Liver (tissue), 8 donors: ENCODE measurements at regions not wholly inside any gene's neighbourhood (a gene's known extent, or its start where the extent isn't known, plus 50 kb on each side); places are given as distances from the start of the nearest gene placed in this dataset.

Experiments used
- DNase-seq: peaks from one replicate; pipeline ENCODE4 v3.0.0-alpha.2; 2017; ENCODE audit warnings: low spot score
- H3K27ac ChIP-seq, 2 donors: one replicate each; pipeline ENCODE4 v1.7.0; 2013; ENCODE audit warnings: inconsistent platforms in 2 of 2, low read length in 2 of 2, control low read depth in 1 of 2, low read depth in 1 of 2, mild to moderate bottlenecking in 1 of 2
- H3K27me3 ChIP-seq, 4 donors: one replicate each; pipeline versions ENCODE4 v1.6.1 to v1.7.0; 2013; ENCODE audit warnings: low read length in 3 of 4, inconsistent platforms in 1 of 4, mild to moderate bottlenecking in 1 of 4, moderate library complexity in 1 of 4; ENCODE audit not compliant: control insufficient read depth in 4 of 4, insufficient read depth in 4 of 4
- H3K36me3 ChIP-seq, 4 donors: one replicate each; pipeline versions ENCODE4 v1.6.1 to v1.7.0; 2013; ENCODE audit warnings: low read length in 3 of 4, mild to moderate bottlenecking in 3 of 4, low read depth in 1 of 4, moderate library complexity in 1 of 4; ENCODE audit not compliant: control insufficient read depth in 4 of 4, insufficient read depth in 3 of 4
- H3K4me1 ChIP-seq, 4 donors: one replicate each; pipeline versions ENCODE4 v1.6.1 to v1.7.0; 2013; ENCODE audit warnings: low read length in 3 of 4, mild to moderate bottlenecking in 3 of 4, moderate library complexity in 1 of 4; ENCODE audit not compliant: control insufficient read depth in 4 of 4, insufficient read depth in 4 of 4
- H3K4me3 ChIP-seq, 3 donors: one replicate each; pipeline versions ENCODE4 v1.6.1 to v1.7.0; 2013; ENCODE audit warnings: low read length in 3 of 3, control low read depth in 1 of 3, low read depth in 1 of 3, mild to moderate bottlenecking in 1 of 3
- H3K9ac ChIP-seq, 2 donors: one replicate each; pipeline ENCODE4 v1.7.0; 2013; ENCODE audit warnings: low read length in 2 of 2, mild to moderate bottlenecking in 2 of 2, moderate library complexity in 2 of 2, control low read depth in 1 of 2, low read depth in 1 of 2
- H3K9me3 ChIP-seq, 4 donors: one replicate each; pipeline versions ENCODE4 v1.6.1 to v1.7.0; 2013; ENCODE audit warnings: low read length in 3 of 4; ENCODE audit not compliant: control insufficient read depth in 4 of 4
- ATF3 ChIP-seq: IDR thresholded peaks from 2 replicates; pipeline ENCODE4 v1.6.1; 2016; ENCODE audit warnings: antibody characterized with exemption
- CTCF ChIP-seq: fragments of 150-350 bp; IDR thresholded peaks from 2 replicates; pipeline ENCODE4 v1.5.1; 2017; ENCODE audit warnings: improper control_type of control experiment, low read depth, low read length; ENCODE audit not compliant: missing input control
- EGR1 ChIP-seq, 2 donors: IDR thresholded peaks; 2 replicates each; pipeline ENCODE4 v1.6.1; 2016 to 2018; ENCODE audit warnings: antibody characterized with exemption in 2 of 2, low read depth in 2 of 2
- FOXA1 ChIP-seq: IDR thresholded peaks from 2 replicates; pipeline ENCODE4 v1.6.1; 2016; ENCODE audit warnings: antibody characterized with exemption
- FOXA2 ChIP-seq: IDR thresholded peaks from 2 replicates; pipeline ENCODE4 v1.6.1; 2016; ENCODE audit warnings: antibody characterized with exemption
- GABPA ChIP-seq, 2 donors: IDR thresholded peaks in 1 of 2; conservative IDR thresholded peaks in 1 of 2; 2 replicates each; pipeline ENCODE4 v1.6.1; 2016; ENCODE audit warnings: antibody characterized with exemption in 2 of 2, mild to moderate bottlenecking in 1 of 2, moderate library complexity in 1 of 2
- HNF4A ChIP-seq, 2 donors: conservative IDR thresholded peaks; 2 replicates each; pipeline ENCODE4 v1.6.1; 2016; ENCODE audit warnings: antibody characterized with exemption in 2 of 2, mild to moderate bottlenecking in 2 of 2
- HNF4G ChIP-seq: IDR thresholded peaks from 2 replicates; pipeline ENCODE4 v1.6.1; 2016; ENCODE audit warnings: antibody characterized with exemption
- JUND ChIP-seq, 2 donors: IDR thresholded peaks; 2 replicates each; pipeline ENCODE4 v1.6.1; 2016; ENCODE audit warnings: antibody characterized with exemption in 2 of 2
- NR2F2 ChIP-seq: IDR thresholded peaks from 2 replicates; pipeline ENCODE4 v1.6.1; 2016; ENCODE audit warnings: antibody characterized with exemption
- RAD21 ChIP-seq, 2 donors: IDR thresholded peaks; 2 replicates each; pipeline ENCODE4 v1.6.1; 2016; ENCODE audit warnings: antibody characterized with exemption in 2 of 2, mild to moderate bottlenecking in 2 of 2
- RXRA ChIP-seq, 2 donors: IDR thresholded peaks; 2 replicates each; pipeline ENCODE4 v1.6.1; 2017 to 2018; ENCODE audit warnings: antibody characterized with exemption in 2 of 2, mild to moderate bottlenecking in 1 of 2
- SP1 ChIP-seq: IDR thresholded peaks from 2 replicates; pipeline ENCODE4 v1.6.1; 2018; ENCODE audit warnings: antibody characterized with exemption, mild to moderate bottlenecking
- TAF1 ChIP-seq: conservative IDR thresholded peaks from 2 replicates; pipeline ENCODE4 v1.6.1; 2016; ENCODE audit warnings: antibody characterized with exemption, mild to moderate bottlenecking
- YY1 ChIP-seq: IDR thresholded peaks from 2 replicates; pipeline ENCODE4 v1.6.1; 2016; ENCODE audit warnings: antibody characterized with exemption, mild to moderate bottlenecking
- ZBTB33 ChIP-seq: IDR thresholded peaks from 2 replicates; pipeline ENCODE4 v1.6.1; 2016; ENCODE audit warnings: antibody characterized with exemption
- WGBS: extraction: QIAGEN DNeasy Blood & Tissue Kit; methylation state at CpG from one replicate; pipeline ENCODE4 v1.1.7; 2013; 5-methylcytosine and 5-hydroxymethylcytosine counted together
- TF ChIP-seq, protein P1 (sequence below): IDR thresholded peaks from 2 replicates; pipeline ENCODE4 v1.6.1; 2016; ENCODE audit warnings: antibody characterized with exemption, mild to moderate bottlenecking
- TF ChIP-seq, protein P2 (sequence below): IDR thresholded peaks from 2 replicates; pipeline ENCODE4 v1.6.1; 2016; ENCODE audit warnings: antibody characterized with exemption
- donor health status: healthy.
- donor health status: healthy.
- donor health status: healthy.
- donor health status: healthy.
- donor health status: healthy.

GRCh38 chr11:92002568-92002967, 222.1 kb upstream of the FAT3 start:
- DNase-seq: no peak
- Histone ChIP-seq H3K27ac (no peak overlapping the region), H3K4me1 (no peaks in the 10 kb centered on the region), H3K36me3 (no peaks in the 10 kb centered on the region), H3K4me3 (no peak overlapping the region), H3K9ac (no peak overlapping the region), H3K9me3 (no peaks in the 10 kb centered on the region), H3K27me3 (no peaks in the 10 kb centered on the region)
- TF ChIP-seq, protein P1, sequence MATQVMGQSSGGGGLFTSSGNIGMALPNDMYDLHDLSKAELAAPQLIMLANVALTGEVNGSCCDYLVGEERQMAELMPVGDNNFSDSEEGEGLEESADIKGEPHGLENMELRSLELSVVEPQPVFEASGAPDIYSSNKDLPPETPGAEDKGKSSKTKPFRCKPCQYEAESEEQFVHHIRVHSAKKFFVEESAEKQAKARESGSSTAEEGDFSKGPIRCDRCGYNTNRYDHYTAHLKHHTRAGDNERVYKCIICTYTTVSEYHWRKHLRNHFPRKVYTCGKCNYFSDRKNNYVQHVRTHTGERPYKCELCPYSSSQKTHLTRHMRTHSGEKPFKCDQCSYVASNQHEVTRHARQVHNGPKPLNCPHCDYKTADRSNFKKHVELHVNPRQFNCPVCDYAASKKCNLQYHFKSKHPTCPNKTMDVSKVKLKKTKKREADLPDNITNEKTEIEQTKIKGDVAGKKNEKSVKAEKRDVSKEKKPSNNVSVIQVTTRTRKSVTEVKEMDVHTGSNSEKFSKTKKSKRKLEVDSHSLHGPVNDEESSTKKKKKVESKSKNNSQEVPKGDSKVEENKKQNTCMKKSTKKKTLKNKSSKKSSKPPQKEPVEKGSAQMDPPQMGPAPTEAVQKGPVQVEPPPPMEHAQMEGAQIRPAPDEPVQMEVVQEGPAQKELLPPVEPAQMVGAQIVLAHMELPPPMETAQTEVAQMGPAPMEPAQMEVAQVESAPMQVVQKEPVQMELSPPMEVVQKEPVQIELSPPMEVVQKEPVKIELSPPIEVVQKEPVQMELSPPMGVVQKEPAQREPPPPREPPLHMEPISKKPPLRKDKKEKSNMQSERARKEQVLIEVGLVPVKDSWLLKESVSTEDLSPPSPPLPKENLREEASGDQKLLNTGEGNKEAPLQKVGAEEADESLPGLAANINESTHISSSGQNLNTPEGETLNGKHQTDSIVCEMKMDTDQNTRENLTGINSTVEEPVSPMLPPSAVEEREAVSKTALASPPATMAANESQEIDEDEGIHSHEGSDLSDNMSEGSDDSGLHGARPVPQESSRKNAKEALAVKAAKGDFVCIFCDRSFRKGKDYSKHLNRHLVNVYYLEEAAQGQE: no peak
- no peak for TF ChIP-seq CTCF
- TF ChIP-seq HNF4A (conservative IDR thresholded peaks at IDR 0.05): no peak
- no peak for TF ChIP-seq YY1
- TF ChIP-seq, protein P2, sequence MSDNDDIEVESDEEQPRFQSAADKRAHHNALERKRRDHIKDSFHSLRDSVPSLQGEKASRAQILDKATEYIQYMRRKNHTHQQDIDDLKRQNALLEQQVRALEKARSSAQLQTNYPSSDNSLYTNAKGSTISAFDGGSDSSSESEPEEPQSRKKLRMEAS: no peak
- no peak for TF ChIP-seq GABPA (IDR thresholded peaks at IDR 0.05 in 1 of 2, conservative IDR thresholded peaks at IDR 0.05 in 1 of 2)
- TF ChIP-seq HNF4G: no peak
- no peak for TF ChIP-seq FOXA1
- TF ChIP-seq SP1: no peak

DNA sequence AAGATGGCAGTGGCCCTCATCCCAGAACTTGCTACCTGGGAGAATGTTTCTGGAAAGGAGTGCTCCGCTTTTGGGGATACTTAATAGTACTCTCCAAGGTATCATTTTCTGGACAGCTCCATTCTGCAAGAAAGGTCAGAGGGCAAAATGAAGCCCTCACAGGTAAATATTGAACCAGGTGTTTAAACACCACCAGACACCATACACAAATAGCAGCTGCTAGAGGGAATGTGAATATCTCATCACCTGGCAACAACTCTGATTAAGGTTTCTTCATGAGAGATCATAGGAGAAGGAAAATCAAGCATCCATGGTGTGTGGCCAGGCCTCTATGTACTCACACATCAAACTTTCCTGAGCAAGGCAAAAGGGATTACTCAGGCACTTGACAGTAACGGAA, 226.1 kb upstream of the FAT3 start:
- no peak for DNase-seq
- TF ChIP-seq GABPA (IDR thresholded peaks at IDR 0.05 in 1 of 2, conservative IDR thresholded peaks at IDR 0.05 in 1 of 2) (no peak), ATF3 (no peak), RAD21 (IDR thresholded peaks at IDR 0.05) (no peak), TAF1 (no peak), FOXA2 (no peak), EGR1 (IDR thresholded peaks at IDR 0.05; ENCODE audit: low read depth in 2 of 2) (no peak), FOXA1 (no peak), SP1 (no peak), HNF4G (no peak), NR2F2 (no peak), CTCF (no peak), YY1 (no peak), ZBTB33 (no peak), HNF4A (conservative IDR thresholded peaks at IDR 0.05) (no peak), JUND (IDR thresholded peaks at IDR 0.05) (no peak), RXRA (IDR thresholded peaks at IDR 0.05) (no peak)
- TF ChIP-seq, protein P1: no peak
- Histone ChIP-seq H3K4me1 (no peaks in the 10 kb centered on the region), H3K36me3 (no peaks in the 10 kb centered on the region), H3K4me3 (no peak overlapping the region), H3K27ac (no peak overlapping the region), H3K9me3 (no peaks in the 10 kb centered on the region), H3K9ac (no peak overlapping the region), H3K27me3 (no peaks in the 10 kb centered on the region)
- 87% methylated on average over 2 of the region's 2 CpGs for WGBS
